RWPE2 (cell line): ENCODE measurements at regions not wholly inside any gene's neighbourhood (a gene's known extent, or its start where the extent isn't known, plus 50 kb on each side); places are given as distances from the start of the nearest gene placed in this dataset.
A peak's percentile ranks its signal among the peaks of the same experiment; 100 is the strongest.

ENCODE experiments used
- ATAC-seq: fragments of 200-7000 bp; cut with Tn5 transposase; 3 replicates; pipeline ENCODE4 v1.9.1; 2021; ENCODE audit warnings: low read depth
- DNase-seq: peaks from one replicate; pipeline ENCODE4 v3.0.0-alpha.2; 2020; ENCODE audit warnings: low spot score
- H3K27ac ChIP-seq: fragments of 450-650 bp; 2 replicates; pipeline ENCODE4 v1.5.1; 2017; ENCODE audit warnings: mild to moderate bottlenecking; ENCODE audit not compliant: poor library complexity, severe bottlenecking
- H3K27me3 ChIP-seq: fragments of 250-450 bp; sonication (Bioruptor Pico); 2 replicates; pipeline ENCODE4 v1.5.1; 2021; ENCODE audit warnings: mild to moderate bottlenecking, moderate library complexity; ENCODE audit not compliant: insufficient read depth, poor library complexity, severe bottlenecking
- H3K36me3 ChIP-seq: fragments of 250-450 bp; sonication (Bioruptor Pico); 2 replicates; pipeline ENCODE4 v1.5.1; 2020; ENCODE audit warnings: low read depth, mild to moderate bottlenecking, moderate library complexity
- H3K4me1 ChIP-seq: fragments of 250-450 bp; sonication (Bioruptor Pico); 2 replicates; pipeline ENCODE4 v1.5.1; 2021; ENCODE audit warnings: mild to moderate bottlenecking, moderate library complexity; ENCODE audit not compliant: insufficient read depth, poor library complexity, severe bottlenecking
- H3K4me3 ChIP-seq: fragments of 250-450 bp; sonication (Bioruptor Pico); 2 replicates; pipeline ENCODE4 v1.5.1; 2021; ENCODE audit warnings: mild to moderate bottlenecking, moderate library complexity; ENCODE audit not compliant: severe bottlenecking
- H3K9me3 ChIP-seq: fragments of 250-450 bp; sonication (Bioruptor Pico); 2 replicates; pipeline ENCODE4 v1.5.1; 2021; ENCODE audit warnings: mild to moderate bottlenecking, moderate library complexity; ENCODE audit not compliant: severe bottlenecking
- CTCF ChIP-seq: fragments of 450-650 bp; IDR thresholded peaks from one replicate; pipeline ENCODE4 v1.5.1; 2017; ENCODE audit warnings: mild to moderate bottlenecking, moderate library complexity; ENCODE audit not compliant: poor library complexity, severe bottlenecking

GRCh38 chr16:54361246-54361645 is 74.7 kb upstream of the IRX3 start:
- no peaks in the 10 kb centered on the region for H3K4me1 ChIP-seq
- ATAC-seq (no peak), DNase-seq (no peak)
- H3K9me3 ChIP-seq = no peaks in the 10 kb centered on the region
- H3K27me3 ChIP-seq = no peaks in the 10 kb centered on the region
- no peak for TF ChIP-seq CTCF
- H3K36me3 ChIP-seq = no peaks in the 10 kb centered on the region
- no peak overlapping the region for H3K4me3 ChIP-seq
- H3K27ac ChIP-seq = no peak overlapping the region

- H3K27ac ChIP-seq = no peak overlapping the region
- no peak for TF ChIP-seq CTCF
- no peaks in the 10 kb centered on the region for H3K9me3 ChIP-seq
- no peak for ATAC-seq
- DNase-seq = no peak
- H3K36me3 ChIP-seq = no peaks in the 10 kb centered on the region
- H3K27me3 ChIP-seq = no peaks in the 10 kb centered on the region
- H3K4me3 ChIP-seq = no peak overlapping the region
- H3K4me1 ChIP-seq = no peaks in the 10 kb centered on the region
These were observed 74.1 kb upstream of the IRX3 start for GRCh38 chr16:54360681-54361080.

GRCh38 chr16:54359555-54359954 is 73.0 kb upstream of the IRX3 start:
- TF ChIP-seq CTCF = no peak

GRCh38 chr16:54359081-54359480 is 72.5 kb upstream of the IRX3 start:
- DNase-seq = no peak
- Histone ChIP-seq H3K4me3 (no peak overlapping the region), H3K27ac (no peak overlapping the region), H3K4me1 (no peaks in the 10 kb centered on the region), H3K27me3 (no peaks in the 10 kb centered on the region), H3K9me3 (no peaks in the 10 kb centered on the region), H3K36me3 (no peaks in the 10 kb centered on the region)
- no peak for TF ChIP-seq CTCF
- ATAC-seq = peak; percentile 54; the same call in 1 of the 3 replicates

More at GRCh38 chr16:54359555-54359954, 73.0 kb upstream of the IRX3 start:
- no peak overlapping the region for H3K4me3 ChIP-seq
- ATAC-seq (no peak), DNase-seq (no peak)
- H3K27me3 ChIP-seq = no peaks in the 10 kb centered on the region
- no peak overlapping the region for H3K27ac ChIP-seq
- no peaks in the 10 kb centered on the region for H3K36me3 ChIP-seq
- no peaks in the 10 kb centered on the region for H3K9me3 ChIP-seq
- no peaks in the 10 kb centered on the region for H3K4me1 ChIP-seq

- no peak for ATAC-seq
- no peak overlapping the region for H3K4me3 ChIP-seq
These were observed 69.8 kb upstream of the IRX3 start for GRCh38 chr16:54356391-54356790.

More at GRCh38 chr16:54356391-54356790, 69.8 kb upstream of the IRX3 start:
- H3K9me3 ChIP-seq = no peaks in the 10 kb centered on the region
- H3K27me3 ChIP-seq = no peaks in the 10 kb centered on the region
- no peaks in the 10 kb centered on the region for H3K36me3 ChIP-seq
- DNase-seq = no peak
- TF ChIP-seq CTCF = no peak
- H3K27ac ChIP-seq = no peak overlapping the region
- no peaks in the 10 kb centered on the region for H3K4me1 ChIP-seq
